ENCODE measurements at regions not wholly inside any gene's neighbourhood (a gene's known extent, or its start where the extent isn't known, plus 50 kb on each side); places are given as distances from the start of the nearest gene placed in this dataset.

- Mint-ChIP-seq H3K36me3 (ENCODE audit: low read depth) (no peaks in the 10 kb centered on the region), H3K9me3 (ENCODE audit: low read depth) (peaks cover 3% of the 10 kb centered on the region), H3K4me1 (ENCODE audit: low read depth) (peaks cover 8% of the 10 kb centered on the region), H3K27me3 (ENCODE audit: low read depth) (no peaks in the 10 kb centered on the region), H3K27ac (ENCODE audit: unreplicated experiment) (no peak overlapping the region), H3K4me3 (ENCODE audit: unreplicated experiment) (no peak overlapping the region)
- TF ChIP-seq CTCF (IDR thresholded peaks at IDR 0.05) = no peak
- DNase-seq (ENCODE audit: low spot score) = no peak
These were observed 458.9 kb downstream of the HACE1 start for GRCh38 chr6:104400844-104401243.

- Mint-ChIP-seq H3K36me3 (ENCODE audit: low read depth) (no peaks in the 10 kb centered on the region), H3K9me3 (ENCODE audit: low read depth) (no peaks in the 10 kb centered on the region), H3K4me1 (ENCODE audit: low read depth) (no peaks in the 10 kb centered on the region), H3K27me3 (ENCODE audit: low read depth) (peaks cover 2% of the 10 kb centered on the region), H3K27ac (ENCODE audit: unreplicated experiment) (no peak overlapping the region), H3K4me3 (ENCODE audit: unreplicated experiment) (no peak overlapping the region)
- TF ChIP-seq CTCF (IDR thresholded peaks at IDR 0.05) = no peak
- DNase-seq (ENCODE audit: low spot score) = no peak
These were observed 463.6 kb downstream of the HACE1 start for GRCh38 chr6:104396077-104396476.

- Mint-ChIP-seq H3K4me1 (ENCODE audit: low read depth) (no peaks in the 10 kb centered on the region), H3K27ac (ENCODE audit: unreplicated experiment) (no peak overlapping the region), H3K27me3 (ENCODE audit: low read depth) (peaks cover 3% of the 10 kb centered on the region), H3K9me3 (ENCODE audit: low read depth) (peaks cover 22% of the 10 kb centered on the region), H3K4me3 (ENCODE audit: unreplicated experiment) (no peak overlapping the region), H3K36me3 (ENCODE audit: low read depth) (peaks cover 2% of the 10 kb centered on the region)
- no peak for TF ChIP-seq CTCF (IDR thresholded peaks at IDR 0.05)
- no peak for DNase-seq (ENCODE audit: low spot score)
These were observed 477.8 kb downstream of the HACE1 start for GRCh38 chr6:104381907-104382306.

GRCh38 chr6:104365451-104366234 lies 494.1 kb downstream of the HACE1 start:
- H3K36me3 Mint-ChIP-seq (ENCODE audit: low read depth) = no peaks in the 10 kb centered on the region
- no peak for TF ChIP-seq CTCF (IDR thresholded peaks at IDR 0.05)
- no peak overlapping the region for H3K4me3 Mint-ChIP-seq (ENCODE audit: unreplicated experiment)
- peaks cover 23% of the 10 kb centered on the region for H3K27me3 Mint-ChIP-seq (ENCODE audit: low read depth)
- no peak for DNase-seq (ENCODE audit: low spot score)
- H3K9me3 Mint-ChIP-seq (ENCODE audit: low read depth) = no peaks in the 10 kb centered on the region
- no peaks in the 10 kb centered on the region for H3K4me1 Mint-ChIP-seq (ENCODE audit: low read depth)
- H3K27ac Mint-ChIP-seq (ENCODE audit: unreplicated experiment) = no peak overlapping the region

- no peak for DNase-seq (ENCODE audit: low spot score)
- H3K9me3 Mint-ChIP-seq (ENCODE audit: low read depth) = no peaks in the 10 kb centered on the region
- no peaks in the 10 kb centered on the region for H3K36me3 Mint-ChIP-seq (ENCODE audit: low read depth)
- H3K27ac Mint-ChIP-seq (ENCODE audit: unreplicated experiment) = no peak overlapping the region
- no peak overlapping the region for H3K4me3 Mint-ChIP-seq (ENCODE audit: unreplicated experiment)
- no peaks in the 10 kb centered on the region for H3K4me1 Mint-ChIP-seq (ENCODE audit: low read depth)
- peaks cover 7% of the 10 kb centered on the region for H3K27me3 Mint-ChIP-seq (ENCODE audit: low read depth)
- no peak for TF ChIP-seq CTCF (IDR thresholded peaks at IDR 0.05)
These were observed 501.8 kb downstream of the HACE1 start for GRCh38 chr6:104357928-104358327.
